Smooth muscle cell (in vitro differentiated cells): ENCODE measurements at regions not wholly inside any gene's neighbourhood (a gene's known extent, or its start where the extent isn't known, plus 50 kb on each side); places are given as distances from the start of the nearest gene placed in this dataset.
"Not testable (repeated sequence)": the region's sequence is repeated elsewhere in the genome, so short reads cannot be mapped to it uniquely, and the experiment has no call there.

Experiments used
- DNase-seq: peaks from one replicate; lab custom pipeline; 2025; ENCODE audit not compliant: unreplicated experiment; lab: John Stamatoyannopoulos, UW
- H2AFZ ChIP-seq: fragments of 200-600 bp; sonication (generic); 2 replicates; pipeline ENCODE4 v1.6.0; 2016; ENCODE audit warnings: antibody characterized with exemption, low read depth, mild to moderate bottlenecking
- H3F3A ChIP-seq: fragments of 200-600 bp; sonication (generic); 2 replicates; pipeline ENCODE4 v1.6.0; 2017; ENCODE audit warnings: antibody characterized with exemption, low read depth
- H3K27ac ChIP-seq: fragments of 200-600 bp; sonication (generic); 2 replicates; pipeline ENCODE4 v1.5.1; 2016; ENCODE audit warnings: low read depth, mild to moderate bottlenecking
- H3K27me3 ChIP-seq: fragments of 200-600 bp; sonication (generic); 2 replicates; pipeline ENCODE4 v1.6.1; 2016; ENCODE audit warnings: low read depth, mild to moderate bottlenecking
- H3K36me3 ChIP-seq: fragments of 200-600 bp; sonication (generic); 2 replicates; pipeline ENCODE4 v1.5.1; 2016; ENCODE audit warnings: low read depth
- H3K4me1 ChIP-seq: fragments of 200-600 bp; sonication (generic); 2 replicates; pipeline ENCODE4 v1.5.1; 2016; ENCODE audit warnings: low read depth
- H3K4me2 ChIP-seq: fragments of 200-600 bp; sonication (generic); 2 replicates; pipeline ENCODE4 v1.6.0; 2016; ENCODE audit warnings: mild to moderate bottlenecking
- H3K4me3 ChIP-seq: fragments of 200-600 bp; sonication (generic); 2 replicates; pipeline ENCODE4 v1.5.1; 2016; ENCODE audit warnings: mild to moderate bottlenecking
- H3K79me2 ChIP-seq: fragments of 200-600 bp; sonication (generic); 2 replicates; pipeline ENCODE4 v1.6.0; 2016; ENCODE audit warnings: low read depth, mild to moderate bottlenecking
- H3K9ac ChIP-seq: fragments of 200-600 bp; sonication (generic); 2 replicates; pipeline ENCODE4 v1.6.0; 2016; ENCODE audit warnings: low read depth
- H3K9me3 ChIP-seq: fragments of 200-600 bp; sonication (generic); replicated peaks from 2 replicates; pipeline ENCODE4 v1.5.1; 2016; ENCODE audit warnings: low read depth
- H4K20me1 ChIP-seq: fragments of 200-600 bp; sonication (generic); 2 replicates; pipeline ENCODE4 v1.6.0; 2016; ENCODE audit warnings: low read depth
- CTCF ChIP-seq: fragments of 200-600 bp; sonication (generic); IDR thresholded peaks from 2 replicates; pipeline ENCODE4 v1.5.1; 2017; ENCODE audit warnings: borderline replicate concordance, mild to moderate bottlenecking, antibody characterized with exemption; ENCODE audit not compliant: insufficient read depth, poor library complexity, severe bottlenecking
- WGBS: methylation state at CpG from one replicate; pipeline ENCODE4 v1.1.7; 2016; ENCODE audit warnings: low lambda C conversion rate; 5-methylcytosine and 5-hydroxymethylcytosine counted together

- TF ChIP-seq CTCF: no peak
- WGBS: 78% methylated on average over 6 of the region's 6 CpGs
- Histone ChIP-seq H3K27ac (no peak overlapping the region), H3K9me3 (peaks cover under 1% of the 10 kb centered on the region), H3K36me3 (no peaks in the 10 kb centered on the region), H3F3A (no peaks in the 10 kb centered on the region), H3K4me3 (no peak overlapping the region), H3K4me2 (no peak overlapping the region), H4K20me1 (no peaks in the 10 kb centered on the region), H3K27me3 (no peaks in the 10 kb centered on the region), H3K9ac (no peak overlapping the region), H2AFZ (no peak overlapping the region), H3K4me1 (no peaks in the 10 kb centered on the region), H3K79me2 (no peaks in the 10 kb centered on the region)
- DNase-seq: no peak
Measured at GRCh38 chr19:27859689-27860088, 1353.3 kb downstream of the UQCRFS1 start.

GRCh38 chr19:27858981-27859581 lies 1353.9 kb downstream of the UQCRFS1 start:
- H3K79me2 ChIP-seq: no peaks in the 10 kb centered on the region
- no peak overlapping the region for H2AFZ ChIP-seq
- no peaks in the 10 kb centered on the region for H3K4me1 ChIP-seq
- H3K36me3 ChIP-seq: no peaks in the 10 kb centered on the region
- H3K27ac ChIP-seq: no peak overlapping the region
- no peak overlapping the region for H3K4me3 ChIP-seq
- H3K4me2 ChIP-seq: no peak overlapping the region
- H4K20me1 ChIP-seq: no peaks in the 10 kb centered on the region
- no peak for TF ChIP-seq CTCF
- H3K27me3 ChIP-seq: no peaks in the 10 kb centered on the region
- WGBS: 76% methylated on average over 7 of the region's 7 CpGs
- no peak for DNase-seq
- H3K9ac ChIP-seq: no peak overlapping the region
- H3F3A ChIP-seq: no peaks in the 10 kb centered on the region
- peaks cover 3% of the 10 kb centered on the region for H3K9me3 ChIP-seq

- H3K27me3 ChIP-seq, H3K79me2 ChIP-seq, H3K4me1 ChIP-seq, H3K9ac ChIP-seq, H3F3A ChIP-seq, H3K9me3 ChIP-seq, DNase-seq, H3K27ac ChIP-seq, H2AFZ ChIP-seq, H3K36me3 ChIP-seq, H3K4me3 ChIP-seq, H3K4me2 ChIP-seq, H4K20me1 ChIP-seq: not testable (repeated sequence)
- WGBS: 81% methylated on average over 7 of the region's 7 CpGs
Measured at GRCh38 chr19:27852931-27853330, 1360.0 kb downstream of the UQCRFS1 start.

GRCh38 chr19:27851543-27852060 lies 1361.3 kb downstream of the UQCRFS1 start:
- DNase-seq: no peak
- peaks cover 7% of the 10 kb centered on the region for H3K9me3 ChIP-seq
- H3K79me2 ChIP-seq: no peaks in the 10 kb centered on the region
- H3K27ac ChIP-seq: no peak overlapping the region
- no peak for TF ChIP-seq CTCF
- H2AFZ ChIP-seq: no peak overlapping the region
- no peaks in the 10 kb centered on the region for H3F3A ChIP-seq
- H3K36me3 ChIP-seq: no peaks in the 10 kb centered on the region
- 87% methylated on average over 14 of the region's 14 CpGs for WGBS
- no peak overlapping the region for H3K4me3 ChIP-seq
- H3K27me3 ChIP-seq: no peaks in the 10 kb centered on the region
- no peak overlapping the region for H3K4me2 ChIP-seq
- H3K9ac ChIP-seq: no peak overlapping the region
- no peaks in the 10 kb centered on the region for H4K20me1 ChIP-seq
- no peaks in the 10 kb centered on the region for H3K4me1 ChIP-seq
